ENCODE measurements at regions not wholly inside any gene's neighbourhood (a gene's known extent, or its start where the extent isn't known, plus 50 kb on each side); places are given as distances from the start of the nearest gene placed in this dataset.

DNA sequence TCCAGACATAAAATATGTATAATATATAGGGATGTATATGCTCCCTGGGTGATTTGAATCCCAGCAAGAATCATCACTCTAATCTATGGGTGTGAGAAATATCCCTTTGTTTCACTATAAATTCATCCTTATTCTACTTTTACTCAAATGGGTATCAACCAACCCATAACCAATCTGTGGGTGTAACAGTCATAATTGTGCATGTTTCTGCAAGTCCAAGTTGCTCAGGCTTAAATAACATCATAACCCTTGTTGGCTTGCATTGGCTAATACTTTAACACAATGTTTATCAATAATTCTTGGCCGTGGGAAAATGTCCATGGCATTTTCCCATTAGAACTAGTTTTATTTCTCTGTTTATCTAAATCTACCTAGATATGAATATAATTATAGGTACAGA, 530.5 kb upstream of the TLE4 start:
- H3K27me3 Mint-ChIP-seq (ENCODE audit: low read depth): no peaks in the 10 kb centered on the region
- peaks cover 7% of the 10 kb centered on the region for H3K4me1 Mint-ChIP-seq
- peaks cover 3% of the 10 kb centered on the region for H3K9me3 Mint-ChIP-seq
- TF ChIP-seq, protein P1, sequence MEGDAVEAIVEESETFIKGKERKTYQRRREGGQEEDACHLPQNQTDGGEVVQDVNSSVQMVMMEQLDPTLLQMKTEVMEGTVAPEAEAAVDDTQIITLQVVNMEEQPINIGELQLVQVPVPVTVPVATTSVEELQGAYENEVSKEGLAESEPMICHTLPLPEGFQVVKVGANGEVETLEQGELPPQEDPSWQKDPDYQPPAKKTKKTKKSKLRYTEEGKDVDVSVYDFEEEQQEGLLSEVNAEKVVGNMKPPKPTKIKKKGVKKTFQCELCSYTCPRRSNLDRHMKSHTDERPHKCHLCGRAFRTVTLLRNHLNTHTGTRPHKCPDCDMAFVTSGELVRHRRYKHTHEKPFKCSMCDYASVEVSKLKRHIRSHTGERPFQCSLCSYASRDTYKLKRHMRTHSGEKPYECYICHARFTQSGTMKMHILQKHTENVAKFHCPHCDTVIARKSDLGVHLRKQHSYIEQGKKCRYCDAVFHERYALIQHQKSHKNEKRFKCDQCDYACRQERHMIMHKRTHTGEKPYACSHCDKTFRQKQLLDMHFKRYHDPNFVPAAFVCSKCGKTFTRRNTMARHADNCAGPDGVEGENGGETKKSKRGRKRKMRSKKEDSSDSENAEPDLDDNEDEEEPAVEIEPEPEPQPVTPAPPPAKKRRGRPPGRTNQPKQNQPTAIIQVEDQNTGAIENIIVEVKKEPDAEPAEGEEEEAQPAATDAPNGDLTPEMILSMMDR (conservative IDR thresholded peaks at IDR 0.05): no peak
- H3K4me3 Mint-ChIP-seq: no peak overlapping the region
- DNase-seq (ENCODE audit: low read depth, low spot score): no peak
- no peak overlapping the region for H3K27ac Mint-ChIP-seq (ENCODE audit: unreplicated experiment)
- H3K36me3 Mint-ChIP-seq (ENCODE audit: low read depth): no peaks in the 10 kb centered on the region

DNA sequence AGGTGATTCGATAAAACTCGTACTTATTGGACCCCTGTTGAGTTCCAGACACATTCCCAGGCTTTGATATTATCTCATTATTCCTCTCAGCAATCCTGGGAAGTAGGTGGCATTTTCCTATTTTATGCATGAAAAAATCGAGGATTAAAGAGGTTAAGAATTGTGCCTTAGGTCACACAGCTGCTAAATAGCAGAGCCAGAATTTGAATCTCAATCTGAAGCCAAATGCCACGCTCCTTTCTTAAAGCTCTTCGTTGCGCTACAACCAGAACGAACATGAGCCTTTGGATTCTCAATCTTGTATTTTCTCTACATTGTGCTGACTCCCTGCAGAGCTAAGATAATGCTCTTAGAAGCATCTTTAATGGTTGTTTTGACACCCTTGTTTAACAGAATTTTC, 527.8 kb upstream of the TLE4 start:
- Mint-ChIP-seq H3K4me3 (no peak overlapping the region), H3K4me1 (peaks cover 14% of the 10 kb centered on the region), H3K36me3 (ENCODE audit: low read depth) (no peaks in the 10 kb centered on the region), H3K27ac (ENCODE audit: unreplicated experiment) (no peak overlapping the region), H3K9me3 (peaks cover 3% of the 10 kb centered on the region), H3K27me3 (ENCODE audit: low read depth) (no peaks in the 10 kb centered on the region)
- no peak for DNase-seq (ENCODE audit: low read depth, low spot score)
- TF ChIP-seq, protein P1 (conservative IDR thresholded peaks at IDR 0.05): no peak

DNA sequence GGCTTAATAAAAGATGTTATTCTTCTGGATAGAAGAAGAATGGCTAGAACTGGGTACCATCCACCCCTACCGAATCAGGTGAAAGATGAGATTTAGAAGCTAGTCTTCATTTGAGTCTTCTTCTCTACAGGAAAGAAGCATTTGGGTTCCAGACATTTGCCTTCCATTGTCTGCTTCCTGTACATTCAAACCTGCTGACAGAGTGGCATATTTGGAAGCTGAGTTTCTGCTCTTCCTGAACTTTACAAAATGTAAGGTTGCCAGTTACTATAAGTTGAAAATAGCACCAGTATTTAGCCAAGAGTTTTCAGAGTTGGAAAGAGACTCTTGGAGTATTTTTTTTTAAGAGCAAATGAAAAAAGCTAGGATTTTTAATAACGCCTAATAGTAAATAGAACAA, 525.4 kb upstream of the TLE4 start:
- H3K4me3 Mint-ChIP-seq: no peak overlapping the region
- peaks cover 14% of the 10 kb centered on the region for H3K4me1 Mint-ChIP-seq
- no peak for DNase-seq (ENCODE audit: low read depth, low spot score)
- TF ChIP-seq, protein P1 (conservative IDR thresholded peaks at IDR 0.05): no peak
- H3K9me3 Mint-ChIP-seq: peaks cover 3% of the 10 kb centered on the region
- H3K27ac Mint-ChIP-seq (ENCODE audit: unreplicated experiment): no peak overlapping the region
- H3K27me3 Mint-ChIP-seq (ENCODE audit: low read depth): no peaks in the 10 kb centered on the region
- no peaks in the 10 kb centered on the region for H3K36me3 Mint-ChIP-seq (ENCODE audit: low read depth)

DNA sequence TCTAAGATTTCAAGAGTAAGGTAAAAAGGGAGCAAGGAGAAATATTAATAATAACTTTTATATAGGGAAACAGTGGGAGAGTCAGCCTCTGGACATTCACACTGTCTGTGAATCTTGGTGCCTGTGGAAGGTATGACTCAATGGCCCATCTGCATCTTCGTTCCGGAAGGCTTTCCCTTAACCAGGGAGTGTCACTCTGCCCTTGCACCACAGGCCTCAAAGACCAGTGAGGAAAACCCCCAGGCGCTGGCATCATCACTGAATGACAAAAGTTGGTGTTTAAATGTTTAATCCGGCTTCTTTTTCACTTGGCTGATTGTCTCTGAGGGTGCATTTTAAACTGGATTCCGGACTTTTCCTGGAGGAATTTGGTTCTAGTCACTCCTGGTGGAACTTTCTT, 522.4 kb upstream of the TLE4 start:
- H3K4me3 Mint-ChIP-seq: no peak overlapping the region
- H3K36me3 Mint-ChIP-seq (ENCODE audit: low read depth): no peaks in the 10 kb centered on the region
- H3K4me1 Mint-ChIP-seq: peaks cover 29% of the 10 kb centered on the region
- H3K27me3 Mint-ChIP-seq (ENCODE audit: low read depth): no peaks in the 10 kb centered on the region
- H3K9me3 Mint-ChIP-seq: peaks cover 3% of the 10 kb centered on the region
- no peak overlapping the region for H3K27ac Mint-ChIP-seq (ENCODE audit: unreplicated experiment)
- DNase-seq (ENCODE audit: low read depth, low spot score): no peak
- TF ChIP-seq, protein P1 (conservative IDR thresholded peaks at IDR 0.05): no peak

DNA sequence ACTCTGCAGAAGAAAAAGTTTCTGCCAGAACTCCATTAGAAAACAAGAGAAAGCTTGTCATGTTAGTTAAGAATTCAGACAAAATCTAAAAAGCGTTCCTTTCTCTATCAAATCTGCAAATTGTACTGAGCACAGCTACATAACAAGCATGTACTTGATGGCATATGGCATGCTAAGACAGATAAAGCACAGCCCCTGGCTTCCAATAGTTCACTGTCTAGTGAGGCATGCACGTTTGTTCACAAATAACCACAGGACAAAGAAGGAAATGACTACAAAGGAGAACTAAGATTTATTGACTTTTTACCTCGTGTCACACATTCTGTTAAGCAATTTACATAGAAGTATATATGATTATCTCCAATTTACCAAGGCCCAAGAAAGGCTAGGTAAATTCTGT, 518.2 kb upstream of the TLE4 start:
- H3K27me3 Mint-ChIP-seq (ENCODE audit: low read depth): no peaks in the 10 kb centered on the region
- no peak overlapping the region for H3K4me3 Mint-ChIP-seq
- DNase-seq (ENCODE audit: low read depth, low spot score): no peak
- no peak overlapping the region for H3K27ac Mint-ChIP-seq (ENCODE audit: unreplicated experiment)
- H3K9me3 Mint-ChIP-seq: no peaks in the 10 kb centered on the region
- H3K36me3 Mint-ChIP-seq (ENCODE audit: low read depth): no peaks in the 10 kb centered on the region
- H3K4me1 Mint-ChIP-seq: peaks cover 19% of the 10 kb centered on the region
- TF ChIP-seq, protein P1 (conservative IDR thresholded peaks at IDR 0.05): no peak

DNA sequence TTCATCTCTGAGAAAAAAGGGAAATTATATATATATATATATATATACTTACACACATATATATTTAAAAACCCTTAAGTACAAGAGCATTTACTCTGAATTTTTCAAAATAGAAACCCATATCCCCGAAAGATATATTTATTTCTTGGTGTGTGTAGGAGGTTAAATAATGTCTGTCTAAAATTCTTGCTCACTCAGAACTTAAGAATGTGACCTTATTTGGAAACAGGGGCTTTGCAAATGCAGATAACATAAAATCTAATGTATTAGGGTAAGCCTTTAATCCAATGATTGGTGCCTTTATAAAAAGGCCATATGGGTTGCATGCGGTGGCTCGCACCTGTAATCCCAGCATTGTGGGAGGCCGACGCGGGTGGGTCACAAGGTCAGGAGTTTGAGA, 517.3 kb upstream of the TLE4 start:
- Mint-ChIP-seq H3K27me3 (ENCODE audit: low read depth) (no peaks in the 10 kb centered on the region), H3K27ac (ENCODE audit: unreplicated experiment) (no peak overlapping the region), H3K9me3 (no peaks in the 10 kb centered on the region), H3K4me3 (no peak overlapping the region), H3K36me3 (ENCODE audit: low read depth) (peaks cover 2% of the 10 kb centered on the region), H3K4me1 (peaks cover 19% of the 10 kb centered on the region)
- TF ChIP-seq, protein P1 (conservative IDR thresholded peaks at IDR 0.05): no peak
- no peak for DNase-seq (ENCODE audit: low read depth, low spot score)

Data from neural crest cell (in vitro differentiated cells).